Transverse colon (tissue), 4 donors: ENCODE measurements at regions not wholly inside any gene's neighbourhood (a gene's known extent, or its start where the extent isn't known, plus 50 kb on each side); places are given as distances from the start of the nearest gene placed in this dataset.

Experiments
- POLR2A ChIP-seq: fragments of 450-650 bp; IDR thresholded peaks from one replicate; pipeline ENCODE4 v1.6.1; 2016; ENCODE audit warnings: antibody characterized with exemption, mild to moderate bottlenecking, moderate library complexity
- POLR2AphosphoS5 ChIP-seq, 3 donors: sonication (generic); formaldehyde crosslinking; IDR thresholded peaks; one replicate each; pipeline ENCODE4 v1.6.1; 2016; ENCODE audit warnings: antibody characterized with exemption in 3 of 3
- TF ChIP-seq, protein P1 (sequence below), 5 experiments: fragments of 200-600 bp in 3 of 5; fragments of 450-650 bp in 2 of 5; sonication (generic) in 3 of 5; IDR thresholded peaks; 1 replicate in 2 of 5; 2 replicates in 3 of 5; pipeline ENCODE4 v1.5.1; 2016 to 2017; ENCODE audit warnings: antibody characterized with exemption in 5 of 5, inconsistent platforms in 3 of 5, mild to moderate bottlenecking in 2 of 5, moderate library complexity in 1 of 5

- TF ChIP-seq POLR2A (no peak), POLR2AphosphoS5 (IDR thresholded peaks at IDR 0.05) (no peak)
- TF ChIP-seq, protein P1, sequence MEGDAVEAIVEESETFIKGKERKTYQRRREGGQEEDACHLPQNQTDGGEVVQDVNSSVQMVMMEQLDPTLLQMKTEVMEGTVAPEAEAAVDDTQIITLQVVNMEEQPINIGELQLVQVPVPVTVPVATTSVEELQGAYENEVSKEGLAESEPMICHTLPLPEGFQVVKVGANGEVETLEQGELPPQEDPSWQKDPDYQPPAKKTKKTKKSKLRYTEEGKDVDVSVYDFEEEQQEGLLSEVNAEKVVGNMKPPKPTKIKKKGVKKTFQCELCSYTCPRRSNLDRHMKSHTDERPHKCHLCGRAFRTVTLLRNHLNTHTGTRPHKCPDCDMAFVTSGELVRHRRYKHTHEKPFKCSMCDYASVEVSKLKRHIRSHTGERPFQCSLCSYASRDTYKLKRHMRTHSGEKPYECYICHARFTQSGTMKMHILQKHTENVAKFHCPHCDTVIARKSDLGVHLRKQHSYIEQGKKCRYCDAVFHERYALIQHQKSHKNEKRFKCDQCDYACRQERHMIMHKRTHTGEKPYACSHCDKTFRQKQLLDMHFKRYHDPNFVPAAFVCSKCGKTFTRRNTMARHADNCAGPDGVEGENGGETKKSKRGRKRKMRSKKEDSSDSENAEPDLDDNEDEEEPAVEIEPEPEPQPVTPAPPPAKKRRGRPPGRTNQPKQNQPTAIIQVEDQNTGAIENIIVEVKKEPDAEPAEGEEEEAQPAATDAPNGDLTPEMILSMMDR (IDR thresholded peaks at IDR 0.05), result no peak
Observed at GRCh38 chr5:116989995-116990394, 415.4 kb upstream of the SEMA6A start.
